Spleen (tissue), 11 donors: ENCODE measurements at regions not wholly inside any gene's neighbourhood (a gene's known extent, or its start where the extent isn't known, plus 50 kb on each side); places are given as distances from the start of the nearest gene placed in this dataset.

Experiments
- DNase-seq: peaks from one replicate; pipeline ENCODE4 v3.0.0-alpha.2; 2020
- H3K27ac ChIP-seq, 8 donors: fragments of 200-600 bp; sonication (generic) in 7 of 8; 1 replicate in 4 of 8; 2 replicates in 4 of 8; pipeline versions ENCODE4 v1.5.0 to v1.8.0; 2016 to 2021; ENCODE audit warnings: inconsistent platforms in 4 of 8, mild to moderate bottlenecking in 4 of 8, moderate library complexity in 1 of 8
- H3K27me3 ChIP-seq, 7 donors: fragments of 200-600 bp; sonication (generic) in 6 of 7; replicated peaks in 1 of 7; 1 replicate in 4 of 7; 2 replicates in 3 of 7; pipeline versions ENCODE4 v1.5.0 to v1.8.0; 2016 to 2021; ENCODE audit warnings: inconsistent platforms in 3 of 7, mild to moderate bottlenecking in 1 of 7
- H3K36me3 ChIP-seq, 6 donors: fragments of 200-600 bp; sonication (generic) in 5 of 6; 1 replicate in 4 of 6; 2 replicates in 2 of 6; pipeline versions ENCODE4 v1.5.0 to v1.8.0; 2016 to 2021; ENCODE audit warnings: inconsistent platforms in 2 of 6
- H3K4me1 ChIP-seq, 6 donors: fragments of 200-600 bp; sonication (generic) in 5 of 6; 1 replicate in 3 of 6; 2 replicates in 3 of 6; pipeline versions ENCODE4 v1.5.0 to v1.8.0; 2016 to 2021; ENCODE audit warnings: inconsistent platforms in 3 of 6
- H3K4me3 ChIP-seq, 8 donors: fragments of 200-600 bp; sonication (generic) in 7 of 8; 1 replicate in 4 of 8; 2 replicates in 4 of 8; pipeline versions ENCODE4 v1.5.0 to v1.8.0; 2016 to 2021; ENCODE audit warnings: inconsistent platforms in 4 of 8, mild to moderate bottlenecking in 4 of 8, moderate library complexity in 2 of 8
- H3K9me3 ChIP-seq, 8 donors: fragments of 200-600 bp; sonication (generic) in 7 of 8; 1 replicate in 4 of 8; 2 replicates in 4 of 8; pipeline versions ENCODE4 v1.5.0 to v1.8.0; 2016 to 2021; ENCODE audit warnings: inconsistent platforms in 4 of 8
- CTCF ChIP-seq, 11 experiments: fragments of 200-600 bp in 7 of 11; fragments of 450-650 bp in 4 of 11; sonication (generic) in 4 of 11; IDR thresholded peaks in 8 of 11; conservative IDR thresholded peaks in 3 of 11; 1 replicate in 7 of 11; 2 replicates in 4 of 11; pipeline versions ENCODE4 v1.4.0 to v1.8.0; 2016 to 2021; ENCODE audit warnings: antibody characterized with exemption in 11 of 11, inconsistent platforms in 4 of 11, mild to moderate bottlenecking in 1 of 11
- POLR2A ChIP-seq, 3 donors: fragments of 450-650 bp; IDR thresholded peaks; one replicate each; pipeline ENCODE4 v1.5.1; 2017; ENCODE audit warnings: antibody characterized with exemption in 3 of 3, mild to moderate bottlenecking in 1 of 3
- POLR2AphosphoS5 ChIP-seq, 3 donors: sonication (generic); formaldehyde crosslinking; IDR thresholded peaks; one replicate each; pipeline ENCODE4 v1.5.1; 2017; ENCODE audit warnings: antibody characterized with exemption in 3 of 3
- WGBS, 5 donors: extraction: QIAGEN DNeasy Blood & Tissue Kit in 3 of 5; methylation state at CpG; one replicate each; pipeline versions ENCODE4 v1.1.5 to v1.1.7; 2013 to 2018; 5-methylcytosine and 5-hydroxymethylcytosine counted together
- intact Hi-C: fragments of 100-400 bp; cut with DNase I; formaldehyde crosslinking; loops from one replicate; pipeline ENCODE4 v1.15.0; 2023; ENCODE audit warnings: low total_unique reads
- donor health status: healthy with polysubstance abuse.
- donor health status: DM: no; HTN: no; CAD: no; lungs with moderate emphysema.
- donor health status: DM: no; HTN: no; CAD: no.
- donor health status: Bipolar disorder and iron deficiency.
- donor health status: healthy.
- donor health status: DM: no; HTN: no; CAD: no.
- donor health status: DM: yes; HTN: yes; CAD: no.

GRCh38 chr14:89493406-89493805 lies 76.4 kb upstream of the FOXN3 start:
- intact Hi-C loops = no loop called here
- TF ChIP-seq POLR2AphosphoS5 (IDR thresholded peaks at IDR 0.05) = no peak
- TF ChIP-seq POLR2A (IDR thresholded peaks at IDR 0.05) = no peak
- TF ChIP-seq CTCF (IDR thresholded peaks at IDR 0.05 in 8 of 11, conservative IDR thresholded peaks at IDR 0.05 in 3 of 11) = no peak
- Histone ChIP-seq H3K27ac (no peak overlapping the region), H3K4me1 (peaks cover 0 to 31% (median 11%) of the 10 kb centered on the region in 6 donors), H3K4me3 (no peak overlapping the region), H3K27me3 (no peaks in the 10 kb centered on the region), H3K36me3 (peaks cover 0 to 13% (median 0%) of the 10 kb centered on the region in 6 donors), H3K9me3 (no peaks in the 10 kb centered on the region)
- no peak for DNase-seq
- WGBS, 5 donors = 84 to 91% (median 89%) methylated on average over 4 of the region's 4 CpGs

- no peak for TF ChIP-seq CTCF (IDR thresholded peaks at IDR 0.05 in 8 of 11, conservative IDR thresholded peaks at IDR 0.05 in 3 of 11)
- no peak for DNase-seq
- H3K4me3 ChIP-seq = no peak overlapping the region
- peaks cover 0 to 13% (median 0%) of the 10 kb centered on the region in 6 donors for H3K36me3 ChIP-seq
- H3K27me3 ChIP-seq = no peaks in the 10 kb centered on the region
- H3K9me3 ChIP-seq = no peaks in the 10 kb centered on the region
- intact Hi-C loops = no loop called here
- 80 to 88% (median 88%) methylated on average over 8 of the region's 8 CpGs for WGBS, 5 donors
- H3K4me1 ChIP-seq = peaks cover 0 to 39% (median 11%) of the 10 kb centered on the region in 6 donors
- H3K27ac ChIP-seq = no peak overlapping the region
These were observed 74.8 kb upstream of the FOXN3 start for GRCh38 chr14:89491711-89492381.

DNA sequence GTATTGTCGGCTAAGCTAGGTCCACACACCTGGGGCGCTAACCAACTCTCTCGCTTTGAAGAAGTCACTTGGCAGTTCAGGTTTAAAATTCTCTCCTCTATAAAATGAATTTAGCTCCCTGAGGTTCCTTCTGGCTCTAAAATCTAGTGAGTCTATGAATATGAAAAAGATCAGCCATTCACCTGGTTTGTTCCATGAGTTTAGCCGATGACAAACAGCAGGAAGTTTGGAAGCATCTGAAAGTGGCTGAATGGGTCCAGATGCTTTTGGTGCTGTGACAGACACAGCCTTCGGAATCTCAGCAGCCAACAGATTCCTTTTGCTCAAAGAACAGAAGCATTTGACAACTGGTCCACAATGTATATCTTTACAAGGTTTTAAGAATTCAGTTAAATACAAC lies 73.4 kb upstream of the FOXN3 start:
- Histone ChIP-seq H3K27ac (no peak overlapping the region), H3K4me3 (no peak overlapping the region), H3K9me3 (no peaks in the 10 kb centered on the region), H3K4me1 (peaks cover 0 to 51% (median 12%) of the 10 kb centered on the region in 6 donors), H3K36me3 (peaks cover 0 to 17% (median 0%) of the 10 kb centered on the region in 6 donors), H3K27me3 (no peaks in the 10 kb centered on the region)
- TF ChIP-seq POLR2A (IDR thresholded peaks at IDR 0.05) (no peak), CTCF (IDR thresholded peaks at IDR 0.05 in 8 of 11, conservative IDR thresholded peaks at IDR 0.05 in 3 of 11) (no peak), POLR2AphosphoS5 (IDR thresholded peaks at IDR 0.05) (no peak)
- no peak for DNase-seq
- intact Hi-C loops = no loop called here
- 95 to 99% (median 96%) methylated on average over 5 of the region's 5 CpGs for WGBS, 5 donors

- Histone ChIP-seq H3K36me3 (peaks cover 0 to 21% (median 0%) of the 10 kb centered on the region in 6 donors), H3K27ac (no peak overlapping the region), H3K9me3 (no peaks in the 10 kb centered on the region), H3K4me1 (peaks cover 0 to 55% (median 12%) of the 10 kb centered on the region in 6 donors), H3K27me3 (no peaks in the 10 kb centered on the region), H3K4me3 (no peak overlapping the region)
- 87 to 93% (median 89%) methylated on average over 17 of the region's 17 CpGs for WGBS, 5 donors
- DNase-seq = peak; percentile 49
- intact Hi-C loops = no loop called here
- TF ChIP-seq POLR2AphosphoS5 (IDR thresholded peaks at IDR 0.05) (no peak), CTCF (IDR thresholded peaks at IDR 0.05 in 8 of 11, conservative IDR thresholded peaks at IDR 0.05 in 3 of 11) (no peak), POLR2A (IDR thresholded peaks at IDR 0.05) (no peak)
These were observed 72.9 kb upstream of the FOXN3 start for GRCh38 chr14:89489761-89490437.
